ENCODE measurements at regions not wholly inside any gene's neighbourhood (a gene's known extent, or its start where the extent isn't known, plus 50 kb on each side); places are given as distances from the start of the nearest gene placed in this dataset.

- DNase-seq (ENCODE audit: extremely low read depth in 1 of 2, low read depth in 1 of 2): no peak
These were observed 279.5 kb upstream of the SPRED2 start for GRCh38 chr2:65711863-65712262.

- no peak for DNase-seq (ENCODE audit: extremely low read depth in 1 of 2, low read depth in 1 of 2)
These were observed 278.4 kb upstream of the SPRED2 start for GRCh38 chr2:65710779-65711295.

- no peak for DNase-seq (ENCODE audit: extremely low read depth in 1 of 2, low read depth in 1 of 2)
These were observed 278.0 kb upstream of the SPRED2 start for GRCh38 chr2:65710356-65710755.

- no peak for DNase-seq (ENCODE audit: extremely low read depth in 1 of 2, low read depth in 1 of 2)
These were observed 275.7 kb upstream of the SPRED2 start for GRCh38 chr2:65708086-65708485.

- DNase-seq (ENCODE audit: extremely low read depth in 1 of 2, low read depth in 1 of 2): no peak
These were observed 274.0 kb upstream of the SPRED2 start for GRCh38 chr2:65706411-65706810.

- DNase-seq (ENCODE audit: extremely low read depth in 1 of 2, low read depth in 1 of 2): no peak
These were observed 268.8 kb upstream of the SPRED2 start for GRCh38 chr2:65701191-65701590.

- no peak for DNase-seq (ENCODE audit: extremely low read depth in 1 of 2, low read depth in 1 of 2)
These were observed 268.3 kb upstream of the SPRED2 start for GRCh38 chr2:65700720-65701119.

GRCh38 chr2:65700004-65700651 lies 267.7 kb upstream of the SPRED2 start:
- DNase-seq (ENCODE audit: extremely low read depth in 1 of 2, low read depth in 1 of 2): no peak

GRCh38 chr2:65691816-65692215 lies 259.4 kb upstream of the SPRED2 start:
- no peak for DNase-seq (ENCODE audit: extremely low read depth in 1 of 2, low read depth in 1 of 2)

GRCh38 chr2:65688141-65688886 lies 255.9 kb upstream of the SPRED2 start:
- no peak for DNase-seq (ENCODE audit: extremely low read depth in 1 of 2, low read depth in 1 of 2)

GRCh38 chr2:65687614-65688013 lies 255.2 kb upstream of the SPRED2 start:
- no peak for DNase-seq (ENCODE audit: extremely low read depth in 1 of 2, low read depth in 1 of 2)

GRCh38 chr2:65686928-65687521 lies 254.6 kb upstream of the SPRED2 start:
- no peak for DNase-seq (ENCODE audit: extremely low read depth in 1 of 2, low read depth in 1 of 2)

GRCh38 chr2:65681503-65681902 lies 249.1 kb upstream of the SPRED2 start:
- DNase-seq (ENCODE audit: extremely low read depth in 1 of 2, low read depth in 1 of 2): no peak

GRCh38 chr2:65678779-65679391 lies 246.5 kb upstream of the SPRED2 start:
- no peak for DNase-seq (ENCODE audit: extremely low read depth in 1 of 2, low read depth in 1 of 2)

GRCh38 chr2:65675350-65675749 lies 243.0 kb upstream of the SPRED2 start:
- DNase-seq (ENCODE audit: extremely low read depth in 1 of 2, low read depth in 1 of 2): no peak

- DNase-seq (ENCODE audit: extremely low read depth in 1 of 2, low read depth in 1 of 2): no peak
These were observed 239.4 kb upstream of the SPRED2 start for GRCh38 chr2:65671670-65672242.

GRCh38 chr2:65669574-65669973 lies 237.2 kb upstream of the SPRED2 start:
- DNase-seq (ENCODE audit: extremely low read depth in 1 of 2, low read depth in 1 of 2): no peak

GRCh38 chr2:65668744-65669143 lies 236.3 kb upstream of the SPRED2 start:
- DNase-seq (ENCODE audit: extremely low read depth in 1 of 2, low read depth in 1 of 2): no peak

GRCh38 chr2:65666156-65666725 lies 233.8 kb upstream of the SPRED2 start:
- no peak for DNase-seq (ENCODE audit: extremely low read depth in 1 of 2, low read depth in 1 of 2)

GRCh38 chr2:65664931-65665330 lies 232.5 kb upstream of the SPRED2 start:
- DNase-seq (ENCODE audit: extremely low read depth in 1 of 2, low read depth in 1 of 2): no peak
